ENCODE measurements at regions not wholly inside any gene's neighbourhood (a gene's known extent, or its start where the extent isn't known, plus 50 kb on each side); places are given as distances from the start of the nearest gene placed in this dataset.
A peak's percentile ranks its signal among the peaks of the same experiment; 100 is the strongest.
"Not testable (repeated sequence)": the region's sequence is repeated elsewhere in the genome, so short reads cannot be mapped to it uniquely, and the experiment has no call there.

DNA sequence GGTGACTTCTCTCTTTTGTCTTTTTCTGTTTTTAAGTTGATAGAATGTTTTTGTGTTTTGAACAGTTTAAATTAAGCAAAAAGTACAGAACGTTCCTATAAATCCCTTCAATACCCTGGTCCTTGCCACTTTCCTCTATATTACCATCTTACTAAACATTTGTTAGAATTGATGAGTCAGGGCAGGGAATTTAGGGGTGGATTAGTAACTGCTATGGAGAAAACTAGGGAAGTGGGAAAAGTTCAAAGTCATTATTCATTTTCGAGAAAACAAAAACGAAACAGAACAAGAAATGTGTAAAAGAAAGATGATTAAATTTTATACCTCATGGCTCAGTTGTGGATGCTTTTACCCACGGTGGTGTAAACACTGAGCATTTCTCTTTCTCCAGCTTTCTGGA is 240.4 kb upstream of the SULF2 start:
- H2BK120ac ChIP-seq (ENCODE audit: insufficient read depth, low read length, poor library complexity), result no peak overlapping the region
- no peaks in the 10 kb centered on the region for H3K79me1 ChIP-seq (ENCODE audit: low read length)
- no peak overlapping the region for H3K4ac ChIP-seq (ENCODE audit: low read depth, low read length)
- H2AFZ ChIP-seq (ENCODE audit: insufficient read depth, low read length, poor library complexity), result no peak overlapping the region
- H3K23ac ChIP-seq (ENCODE audit: low read length), result no peak overlapping the region
- no peak overlapping the region for H2BK12ac ChIP-seq (ENCODE audit: low read length)
- H2AK5ac ChIP-seq (ENCODE audit: low read length), result no peak overlapping the region
- H3K18ac ChIP-seq (ENCODE audit: low read length), result no peak overlapping the region
- no peak overlapping the region for H3K4me3 ChIP-seq (ENCODE audit: low read depth, low read length)
- no peak overlapping the region for H3K9ac ChIP-seq (ENCODE audit: low read length)
- H3K27me3 ChIP-seq (ENCODE audit: insufficient read depth, low read length), result no peaks in the 10 kb centered on the region
- H2BK5ac ChIP-seq (ENCODE audit: low read depth, low read length, poor library complexity), result no peak overlapping the region
- H4K12ac ChIP-seq (ENCODE audit: low read depth, low read length), result no peak overlapping the region
- no peak for DNase-seq
- no peak overlapping the region for H3K27ac ChIP-seq (ENCODE audit: low read depth, low read length)
- WGBS (ENCODE audit: extremely low coverage, insufficient coverage, insufficient read length), result no CpG with 5 or more reads among the region's 4 CpGs
- peaks cover 2% of the 10 kb centered on the region for H3K79me2 ChIP-seq (ENCODE audit: control insufficient read depth, insufficient read depth, low read length, poor library complexity)
- no peaks in the 10 kb centered on the region for H3K36me3 ChIP-seq (ENCODE audit: control insufficient read depth in 1 of 2, insufficient read depth in 2 of 2, low read length in 2 of 2)
- no peak overlapping the region for H3K14ac ChIP-seq (ENCODE audit: low read length)
- no peaks in the 10 kb centered on the region for H3K9me3 ChIP-seq (ENCODE audit: insufficient read depth, low read depth, low read length)
- no peak overlapping the region for H4K91ac ChIP-seq (ENCODE audit: low read depth, low read length)
- no peak overlapping the region for H4K8ac ChIP-seq (ENCODE audit: low read depth, low read length)
- no peak overlapping the region for H3K4me2 ChIP-seq (ENCODE audit: low read length)
- peaks cover 0 to 2% of the 10 kb centered on the region in 2 experiments for H3K4me1 ChIP-seq (ENCODE audit: control insufficient read depth in 1 of 2, insufficient read depth in 2 of 2, low read length in 2 of 2)

DNA sequence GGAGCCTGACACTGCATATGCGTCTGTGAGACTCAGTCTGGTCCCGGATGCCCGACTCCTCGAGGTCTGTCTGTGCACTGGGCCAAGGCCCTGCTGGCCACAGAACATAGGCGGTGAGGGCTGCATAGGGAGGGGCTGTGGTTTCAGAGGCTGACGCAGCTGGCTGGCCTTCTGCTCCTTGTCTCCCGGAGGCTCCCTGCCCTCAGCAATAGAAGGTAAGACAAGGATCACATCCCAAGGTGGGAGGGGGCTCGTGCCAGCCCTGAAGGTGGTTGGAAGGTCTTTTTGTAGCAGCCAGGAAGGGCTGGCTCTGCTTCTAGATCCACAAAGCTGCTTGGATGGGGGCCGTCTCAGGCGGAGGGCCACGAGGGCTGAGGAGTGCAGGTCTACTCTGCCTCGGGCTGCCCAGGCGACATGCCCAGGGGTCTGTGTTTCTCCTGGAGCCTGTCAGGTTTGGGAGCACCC is 239.8 kb upstream of the SULF2 start:
- peaks cover 0 to 2% of the 10 kb centered on the region in 2 experiments for H3K4me1 ChIP-seq (ENCODE audit: control insufficient read depth in 1 of 2, insufficient read depth in 2 of 2, low read length in 2 of 2)
- H3K4ac ChIP-seq (ENCODE audit: low read depth, low read length), result no peak overlapping the region
- H3K27ac ChIP-seq (ENCODE audit: low read depth, low read length), result no peak overlapping the region
- no peak overlapping the region for H4K8ac ChIP-seq (ENCODE audit: low read depth, low read length)
- no peak overlapping the region for H3K18ac ChIP-seq (ENCODE audit: low read length)
- H2AK5ac ChIP-seq (ENCODE audit: low read length), result no peak overlapping the region
- no peak overlapping the region for H3K4me3 ChIP-seq (ENCODE audit: low read depth, low read length)
- no peak overlapping the region for H3K14ac ChIP-seq (ENCODE audit: low read length)
- no peak overlapping the region for H2BK12ac ChIP-seq (ENCODE audit: low read length)
- H3K79me2 ChIP-seq (ENCODE audit: control insufficient read depth, insufficient read depth, low read length, poor library complexity), result peaks cover 2% of the 10 kb centered on the region
- no peak overlapping the region for H4K12ac ChIP-seq (ENCODE audit: low read depth, low read length)
- H2BK5ac ChIP-seq (ENCODE audit: low read depth, low read length, poor library complexity), result no peak overlapping the region
- H3K9me3 ChIP-seq (ENCODE audit: insufficient read depth, low read depth, low read length), result no peaks in the 10 kb centered on the region
- no peaks in the 10 kb centered on the region for H3K36me3 ChIP-seq (ENCODE audit: control insufficient read depth in 1 of 2, insufficient read depth in 2 of 2, low read length in 2 of 2)
- H3K27me3 ChIP-seq (ENCODE audit: insufficient read depth, low read length), result no peaks in the 10 kb centered on the region
- H2BK120ac ChIP-seq (ENCODE audit: insufficient read depth, low read length, poor library complexity), result no peak overlapping the region
- no peak overlapping the region for H2AFZ ChIP-seq (ENCODE audit: insufficient read depth, low read length, poor library complexity)
- WGBS (ENCODE audit: extremely low coverage, insufficient coverage, insufficient read length), result no CpG with 5 or more reads among the region's 13 CpGs
- no peak overlapping the region for H3K23ac ChIP-seq (ENCODE audit: low read length)
- no peak overlapping the region for H3K9ac ChIP-seq (ENCODE audit: low read length)
- no peak overlapping the region for H3K4me2 ChIP-seq (ENCODE audit: low read length)
- H3K79me1 ChIP-seq (ENCODE audit: low read length), result no peaks in the 10 kb centered on the region
- no peak overlapping the region for H4K91ac ChIP-seq (ENCODE audit: low read depth, low read length)
- DNase-seq, result peak in 1 of 2 donors; percentile 1

DNA sequence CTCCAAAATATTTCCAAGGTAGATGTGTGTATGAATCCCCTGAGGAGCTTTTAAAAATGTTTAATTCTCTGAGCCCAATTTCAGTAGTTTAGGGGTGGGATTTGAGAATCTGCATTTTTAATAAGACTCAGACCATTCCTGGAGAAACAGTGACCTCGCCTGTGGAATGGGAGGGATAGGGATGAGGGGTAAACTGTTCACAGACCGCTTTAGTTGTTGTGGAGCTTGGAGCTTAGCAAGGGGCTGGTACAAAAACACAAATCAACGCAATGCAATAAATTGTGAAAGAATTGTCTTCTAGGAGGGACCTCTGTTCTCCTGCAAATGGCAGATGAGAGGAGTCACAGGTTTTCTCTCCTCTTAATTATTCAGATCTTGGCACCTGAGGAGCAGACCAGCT is 239.3 kb upstream of the SULF2 start:
- Histone ChIP-seq H3K4me1 (ENCODE audit: control insufficient read depth in 1 of 2, insufficient read depth in 2 of 2, low read length in 2 of 2) (peaks cover 0 to 2% of the 10 kb centered on the region in 2 experiments), H3K14ac (ENCODE audit: low read length) (no peak overlapping the region), H2BK5ac (ENCODE audit: low read depth, low read length, poor library complexity) (no peak overlapping the region), H2AFZ (ENCODE audit: insufficient read depth, low read length, poor library complexity) (no peak overlapping the region), H3K36me3 (ENCODE audit: control insufficient read depth in 1 of 2, insufficient read depth in 2 of 2, low read length in 2 of 2) (no peaks in the 10 kb centered on the region), H3K4ac (ENCODE audit: low read depth, low read length) (no peak overlapping the region), H3K4me3 (ENCODE audit: low read depth, low read length) (no peak overlapping the region), H4K91ac (ENCODE audit: low read depth, low read length) (no peak overlapping the region), H3K23ac (ENCODE audit: low read length) (no peak overlapping the region), H4K8ac (ENCODE audit: low read depth, low read length) (no peak overlapping the region), H3K18ac (ENCODE audit: low read length) (no peak overlapping the region), H3K4me2 (ENCODE audit: low read length) (no peak overlapping the region), H3K79me2 (ENCODE audit: control insufficient read depth, insufficient read depth, low read length, poor library complexity) (peaks cover 2% of the 10 kb centered on the region), H3K27ac (ENCODE audit: low read depth, low read length) (no peak overlapping the region), H2BK120ac (ENCODE audit: insufficient read depth, low read length, poor library complexity) (no peak overlapping the region), H4K12ac (ENCODE audit: low read depth, low read length) (no peak overlapping the region), H3K9me3 (ENCODE audit: insufficient read depth, low read depth, low read length) (no peaks in the 10 kb centered on the region), H2BK12ac (ENCODE audit: low read length) (no peak overlapping the region), H3K79me1 (ENCODE audit: low read length) (no peaks in the 10 kb centered on the region), H3K27me3 (ENCODE audit: insufficient read depth, low read length) (no peaks in the 10 kb centered on the region), H3K9ac (ENCODE audit: low read length) (no peak overlapping the region), H2AK5ac (ENCODE audit: low read length) (no peak overlapping the region)
- WGBS (ENCODE audit: extremely low coverage, insufficient coverage, insufficient read length), result no CpG with 5 or more reads among the region's 3 CpGs
- DNase-seq, result no peak

DNA sequence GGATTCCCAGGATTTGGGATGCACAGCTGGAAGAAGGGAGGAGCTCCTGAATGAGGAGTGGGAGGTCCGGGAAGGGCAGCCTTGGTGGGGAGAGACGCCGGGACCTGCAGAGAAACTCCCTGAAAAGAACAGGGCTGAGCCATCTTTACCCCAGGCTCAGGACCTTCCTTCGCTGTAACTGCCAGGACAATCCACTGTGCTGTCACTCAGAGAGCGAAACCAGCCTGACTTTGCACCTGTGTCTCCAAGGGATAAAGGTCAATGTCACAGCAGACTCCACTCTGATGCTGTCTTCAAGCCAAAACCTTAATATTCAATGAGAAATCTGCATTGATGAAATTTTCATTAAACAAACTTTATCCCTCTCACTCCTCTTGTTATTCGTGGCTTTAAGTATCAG is 235.4 kb upstream of the SULF2 start:
- H2BK120ac ChIP-seq (ENCODE audit: insufficient read depth, low read length, poor library complexity); H4K91ac ChIP-seq (ENCODE audit: low read depth, low read length); H3K4me1 ChIP-seq (ENCODE audit: control insufficient read depth in 1 of 2, insufficient read depth in 2 of 2, low read length in 2 of 2); H2BK12ac ChIP-seq (ENCODE audit: low read length); H3K4me2 ChIP-seq (ENCODE audit: low read length); H3K27me3 ChIP-seq (ENCODE audit: insufficient read depth, low read length); H3K14ac ChIP-seq (ENCODE audit: low read length); H3K79me2 ChIP-seq (ENCODE audit: control insufficient read depth, insufficient read depth, low read length, poor library complexity); H3K27ac ChIP-seq (ENCODE audit: low read depth, low read length); H3K18ac ChIP-seq (ENCODE audit: low read length); H3K9me3 ChIP-seq (ENCODE audit: insufficient read depth, low read depth, low read length); H2AK5ac ChIP-seq (ENCODE audit: low read length); H3K4ac ChIP-seq (ENCODE audit: low read depth, low read length); H3K9ac ChIP-seq (ENCODE audit: low read length); H4K12ac ChIP-seq (ENCODE audit: low read depth, low read length); H4K8ac ChIP-seq (ENCODE audit: low read depth, low read length); H2AFZ ChIP-seq (ENCODE audit: insufficient read depth, low read length, poor library complexity); DNase-seq; H3K36me3 ChIP-seq (ENCODE audit: control insufficient read depth in 1 of 2, insufficient read depth in 2 of 2, low read length in 2 of 2); H3K4me3 ChIP-seq (ENCODE audit: low read depth, low read length); H3K79me1 ChIP-seq (ENCODE audit: low read length); H2BK5ac ChIP-seq (ENCODE audit: low read depth, low read length, poor library complexity); H3K23ac ChIP-seq (ENCODE audit: low read length): not testable (repeated sequence)
- WGBS (ENCODE audit: extremely low coverage, insufficient coverage, insufficient read length), result no CpG with 5 or more reads among the region's 6 CpGs
